OCI-LY3 (cell line): ENCODE measurements at regions not wholly inside any gene's neighbourhood (a gene's known extent, or its start where the extent isn't known, plus 50 kb on each side); places are given as distances from the start of the nearest gene placed in this dataset.

Experiments
- H2AFZ ChIP-seq: fragments of 200-600, 300-600 bp; shearing (Covaris generic); 2 replicates; pipeline ENCODE4 v1.6.0; 2014; ENCODE audit warnings: antibody characterized with exemption, low read depth, low read length
- H3K27ac ChIP-seq: fragments of 200-600, 300-600 bp; sonication (generic); 2 replicates; pipeline ENCODE4 v1.5.1; 2014; ENCODE audit warnings: mild to moderate bottlenecking, low read length, moderate library complexity, mixed read lengths
- H3K27me3 ChIP-seq: fragments of 200-600, 300-600 bp; sonication (generic); 2 replicates; pipeline ENCODE4 v1.6.1; 2014; ENCODE audit warnings: low read depth, low read length, mixed read lengths
- H3K36me3 ChIP-seq: fragments of 200-600, 300-600 bp; sonication (generic); replicated peaks from 2 replicates; pipeline ENCODE3; 2014; ENCODE audit warnings: low read depth, low read length, mixed read lengths
- H3K4me1 ChIP-seq: fragments of 300-600, 200-600 bp; sonication (generic); 2 replicates; pipeline ENCODE4 v1.6.1; 2014; ENCODE audit warnings: low read length, mixed read lengths
- H3K4me2 ChIP-seq: fragments of 200-600, 300-600 bp; sonication (generic); 2 replicates; pipeline ENCODE4 v1.6.1; 2014; ENCODE audit warnings: low read length, mixed read lengths
- H3K4me3 ChIP-seq: fragments of 300-600, 200-600 bp; sonication (generic); 2 replicates; pipeline ENCODE4 v1.5.1; 2014; ENCODE audit warnings: antibody characterized with exemption, mild to moderate bottlenecking, low read length, moderate library complexity
- H3K79me2 ChIP-seq: fragments of 300-600, 200-600 bp; shearing (Covaris generic); 2 replicates; pipeline ENCODE4 v1.6.1; 2014; ENCODE audit warnings: mild to moderate bottlenecking, low read length, mixed read lengths
- H3K9ac ChIP-seq: fragments of 300-600, 200-600 bp; shearing (Covaris generic); 2 replicates; pipeline ENCODE4 v1.6.0; 2014; ENCODE audit warnings: mild to moderate bottlenecking, low read length, moderate library complexity
- H3K9me3 ChIP-seq: fragments of 200-600, 300-600 bp; shearing (Covaris generic); 2 replicates; pipeline ENCODE4 v1.6.1; 2014; ENCODE audit warnings: low read length, mixed read lengths; ENCODE audit not compliant: insufficient read depth
- H4K20me1 ChIP-seq: fragments of 200-600, 300-600 bp; sonication (generic); 2 replicates; pipeline ENCODE4 v1.6.1; 2016; ENCODE audit warnings: low read length, mixed read lengths; ENCODE audit not compliant: insufficient read depth
- EZH2phosphoT487 ChIP-seq: fragments of 200-600 bp; shearing (Covaris generic); IDR thresholded peaks from 2 replicates; pipeline ENCODE4 v1.6.1; 2018; ENCODE audit warnings: antibody characterized with exemption, mixed run types, low read depth
- TF ChIP-seq, protein P1 (sequence below): fragments of 200-600, 300-600 bp; sonication (generic); IDR thresholded peaks from 2 replicates; pipeline ENCODE4 v1.5.1; 2014; ENCODE audit warnings: antibody characterized with exemption, low read length, low read depth

DNA sequence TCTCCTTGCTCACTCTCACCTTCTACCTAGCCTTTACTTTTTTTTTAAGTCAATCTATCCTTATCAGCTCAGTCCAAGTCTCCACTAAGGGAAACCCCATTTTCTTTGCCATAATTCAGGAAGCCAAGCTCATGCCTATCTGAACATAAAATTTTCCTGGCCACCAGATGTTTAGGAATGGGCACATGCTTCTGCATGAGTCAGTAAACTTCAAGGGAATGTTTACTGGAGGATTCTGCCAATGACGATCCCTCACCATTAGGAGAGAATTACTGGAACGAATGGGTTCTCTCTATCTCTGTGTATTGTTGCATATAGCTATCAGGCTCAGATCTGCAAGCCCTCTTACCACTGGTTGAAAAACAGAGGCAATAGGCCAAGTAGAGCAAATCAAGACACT lies 731.7 kb upstream of the ZNF804A start:
- Histone ChIP-seq H3K27ac (no peak overlapping the region), H3K36me3 (no peaks in the 10 kb centered on the region), H4K20me1 (no peaks in the 10 kb centered on the region), H3K4me3 (no peak overlapping the region), H3K27me3 (no peaks in the 10 kb centered on the region), H2AFZ (no peak overlapping the region), H3K79me2 (no peaks in the 10 kb centered on the region), H3K9ac (no peak overlapping the region), H3K4me2 (no peak overlapping the region), H3K4me1 (no peaks in the 10 kb centered on the region), H3K9me3 (no peaks in the 10 kb centered on the region)
- TF ChIP-seq, protein P1, sequence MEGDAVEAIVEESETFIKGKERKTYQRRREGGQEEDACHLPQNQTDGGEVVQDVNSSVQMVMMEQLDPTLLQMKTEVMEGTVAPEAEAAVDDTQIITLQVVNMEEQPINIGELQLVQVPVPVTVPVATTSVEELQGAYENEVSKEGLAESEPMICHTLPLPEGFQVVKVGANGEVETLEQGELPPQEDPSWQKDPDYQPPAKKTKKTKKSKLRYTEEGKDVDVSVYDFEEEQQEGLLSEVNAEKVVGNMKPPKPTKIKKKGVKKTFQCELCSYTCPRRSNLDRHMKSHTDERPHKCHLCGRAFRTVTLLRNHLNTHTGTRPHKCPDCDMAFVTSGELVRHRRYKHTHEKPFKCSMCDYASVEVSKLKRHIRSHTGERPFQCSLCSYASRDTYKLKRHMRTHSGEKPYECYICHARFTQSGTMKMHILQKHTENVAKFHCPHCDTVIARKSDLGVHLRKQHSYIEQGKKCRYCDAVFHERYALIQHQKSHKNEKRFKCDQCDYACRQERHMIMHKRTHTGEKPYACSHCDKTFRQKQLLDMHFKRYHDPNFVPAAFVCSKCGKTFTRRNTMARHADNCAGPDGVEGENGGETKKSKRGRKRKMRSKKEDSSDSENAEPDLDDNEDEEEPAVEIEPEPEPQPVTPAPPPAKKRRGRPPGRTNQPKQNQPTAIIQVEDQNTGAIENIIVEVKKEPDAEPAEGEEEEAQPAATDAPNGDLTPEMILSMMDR, result no peak
- TF ChIP-seq EZH2phosphoT487, result no peak

DNA sequence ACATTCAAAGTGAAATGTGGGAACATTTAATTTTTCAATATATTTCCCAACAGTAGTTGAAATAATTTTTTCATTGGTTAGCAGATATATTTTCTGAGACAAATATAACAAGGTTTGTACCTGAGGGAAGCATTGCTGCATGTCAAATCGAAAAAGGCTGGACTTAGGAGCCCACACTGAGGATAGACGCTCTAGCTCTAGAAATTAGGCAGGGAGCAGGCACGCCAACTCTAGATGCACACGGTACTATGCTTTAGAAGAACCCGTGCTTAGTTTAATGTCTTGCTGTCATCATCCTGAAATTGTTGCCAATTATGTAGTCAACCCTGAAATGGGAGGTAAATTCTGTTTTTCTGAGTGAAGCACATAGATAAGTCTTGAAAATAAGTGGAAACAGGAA lies 731.1 kb upstream of the ZNF804A start:
- Histone ChIP-seq H3K4me1 (no peaks in the 10 kb centered on the region), H3K36me3 (no peaks in the 10 kb centered on the region), H3K9ac (no peak overlapping the region), H3K9me3 (no peaks in the 10 kb centered on the region), H2AFZ (no peak overlapping the region), H4K20me1 (no peaks in the 10 kb centered on the region), H3K27ac (no peak overlapping the region), H3K79me2 (no peaks in the 10 kb centered on the region), H3K4me2 (no peak overlapping the region), H3K27me3 (no peaks in the 10 kb centered on the region), H3K4me3 (no peak overlapping the region)
- TF ChIP-seq EZH2phosphoT487, result no peak
- TF ChIP-seq, protein P1, result no peak

DNA sequence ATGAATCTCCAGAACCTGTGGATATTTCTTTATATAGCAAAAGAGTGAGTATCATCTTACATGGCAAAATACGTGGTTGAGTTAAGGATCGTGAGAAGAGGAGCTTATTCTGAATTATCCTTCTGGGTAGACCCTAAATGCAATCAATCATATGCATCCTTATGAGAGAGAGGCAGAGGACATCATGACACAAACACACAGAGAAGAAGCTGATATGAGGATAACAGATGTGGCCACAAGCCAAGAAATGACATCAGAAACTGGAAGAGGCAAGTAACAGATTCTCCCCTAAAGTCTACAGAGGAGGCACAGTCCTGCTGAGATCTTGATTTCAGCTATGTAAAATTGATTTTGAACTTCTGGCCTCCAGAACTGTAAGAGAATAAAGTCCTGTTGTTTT lies 730.2 kb upstream of the ZNF804A start:
- Histone ChIP-seq H3K36me3 (no peaks in the 10 kb centered on the region), H4K20me1 (no peaks in the 10 kb centered on the region), H3K9ac (no peak overlapping the region), H3K9me3 (no peaks in the 10 kb centered on the region), H3K27me3 (no peaks in the 10 kb centered on the region), H2AFZ (no peak overlapping the region), H3K4me1 (no peaks in the 10 kb centered on the region), H3K79me2 (no peaks in the 10 kb centered on the region), H3K4me3 (no peak overlapping the region), H3K4me2 (no peak overlapping the region), H3K27ac (no peak overlapping the region)
- no peak for TF ChIP-seq EZH2phosphoT487
- TF ChIP-seq, protein P1, result no peak

DNA sequence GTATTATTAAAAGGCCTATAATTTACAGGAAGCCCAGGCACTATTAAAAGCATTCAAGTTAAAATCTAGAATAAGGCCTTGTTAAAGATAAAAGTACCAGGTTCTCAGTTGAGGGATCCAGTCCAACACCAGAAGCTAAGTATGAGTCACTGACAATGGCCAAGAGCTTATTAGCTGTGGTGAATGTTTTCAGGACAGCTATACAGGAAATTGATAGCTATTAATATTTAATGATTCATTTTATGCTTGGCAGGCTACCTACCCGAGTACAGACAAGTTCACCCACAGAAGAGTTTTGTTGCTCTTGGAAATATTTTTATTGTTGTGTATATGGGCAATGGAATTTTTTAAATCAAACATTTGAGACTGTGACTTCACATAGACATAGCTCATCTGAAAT lies 729.6 kb upstream of the ZNF804A start:
- no peaks in the 10 kb centered on the region for H3K27me3 ChIP-seq

More for the DNA sequence above, 729.6 kb upstream of the ZNF804A start:
- H2AFZ ChIP-seq, result no peak overlapping the region
- H4K20me1 ChIP-seq, result no peaks in the 10 kb centered on the region
- TF ChIP-seq EZH2phosphoT487, result no peak
- TF ChIP-seq, protein P1, result no peak
- no peak overlapping the region for H3K4me2 ChIP-seq
- no peaks in the 10 kb centered on the region for H3K36me3 ChIP-seq
- no peak overlapping the region for H3K4me3 ChIP-seq
- no peaks in the 10 kb centered on the region for H3K4me1 ChIP-seq
- H3K9ac ChIP-seq, result no peak overlapping the region
- H3K79me2 ChIP-seq, result no peaks in the 10 kb centered on the region
- H3K27ac ChIP-seq, result no peak overlapping the region
- H3K9me3 ChIP-seq, result no peaks in the 10 kb centered on the region
